ENCODE measurements at regions not wholly inside any gene's neighbourhood (a gene's known extent, or its start where the extent isn't known, plus 50 kb on each side); places are given as distances from the start of the nearest gene placed in this dataset.
"Not testable (repeated sequence)": the region's sequence is repeated elsewhere in the genome, so short reads cannot be mapped to it uniquely, and the experiment has no call there.

DNA sequence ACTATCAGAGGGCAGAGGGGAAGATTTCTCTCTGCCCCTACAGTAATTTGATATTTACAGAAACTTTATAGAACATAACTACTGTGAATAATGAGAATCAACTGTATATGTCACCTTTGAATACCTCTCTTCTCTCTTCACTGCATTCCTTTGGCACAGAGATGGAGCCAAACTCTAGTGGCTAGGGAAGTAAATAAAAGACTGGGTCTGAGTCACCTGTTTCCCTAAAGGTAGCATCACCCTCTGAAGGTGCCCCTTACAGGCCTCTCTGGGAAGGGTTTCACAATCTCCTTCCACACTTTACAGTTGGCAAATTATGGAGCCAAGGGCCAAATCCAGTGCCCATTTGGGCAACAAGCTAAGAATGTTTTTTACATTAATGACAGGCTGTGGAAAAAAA is 81.0 kb upstream of the ZNF658 start:
- H3K4me3 ChIP-seq (ENCODE audit: low read depth, low read length); DNase-seq (ENCODE audit: low read depth): not testable (repeated sequence)

DNA sequence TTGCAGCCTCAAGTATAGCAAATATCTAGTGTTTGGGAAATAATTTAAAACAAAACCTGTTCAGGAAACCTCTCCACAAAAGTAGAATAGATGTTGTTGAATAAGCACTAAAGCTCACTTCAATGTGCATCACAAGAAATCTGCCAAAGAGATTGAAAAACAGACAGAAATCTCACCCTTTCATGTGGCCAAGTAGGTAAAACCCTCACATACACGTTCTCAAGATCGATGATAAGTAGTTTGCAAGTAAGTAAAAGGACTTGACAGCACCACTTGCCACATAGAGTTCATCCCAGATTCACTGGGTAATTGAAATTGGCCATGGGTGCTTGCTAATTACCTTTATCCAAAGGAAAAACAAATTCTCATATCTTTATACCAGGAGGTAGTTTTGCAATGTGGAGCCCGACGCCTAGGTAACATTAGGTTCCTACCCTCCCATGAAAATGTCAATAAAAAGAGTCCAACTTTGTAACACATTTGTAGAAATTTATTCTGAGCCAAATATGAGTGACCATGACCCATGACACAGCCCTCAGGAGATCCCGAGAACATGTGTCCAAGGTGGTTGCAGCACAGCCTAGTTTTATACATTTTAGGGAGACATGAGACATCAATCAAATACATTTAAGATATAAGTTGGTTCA is 80.4 kb upstream of the ZNF658 start:
- DNase-seq (ENCODE audit: low read depth); H3K4me3 ChIP-seq (ENCODE audit: low read depth, low read length): not testable (repeated sequence)

DNA sequence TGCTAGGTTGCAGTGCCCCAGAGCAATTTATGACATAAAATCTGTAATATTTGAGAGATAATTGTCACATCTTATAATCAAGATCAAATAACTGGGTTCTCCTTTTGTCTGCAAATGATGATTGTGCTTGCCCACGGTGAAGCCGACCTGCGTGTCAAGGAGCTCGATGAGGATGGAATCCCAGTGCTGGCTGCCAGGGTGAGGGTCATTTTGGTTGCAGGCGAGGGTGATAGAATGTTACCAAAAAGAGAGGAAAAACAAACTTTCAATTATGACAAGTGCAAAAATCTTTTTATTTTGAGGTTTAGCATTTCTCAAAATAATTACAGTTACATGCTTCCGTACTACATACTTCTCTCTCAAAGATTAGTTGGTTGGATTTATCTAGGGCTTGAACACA is 76.4 kb upstream of the ZNF658 start:
- not testable (repeated sequence) for H3K4me3 ChIP-seq (ENCODE audit: low read depth, low read length); DNase-seq (ENCODE audit: low read depth)

DNA sequence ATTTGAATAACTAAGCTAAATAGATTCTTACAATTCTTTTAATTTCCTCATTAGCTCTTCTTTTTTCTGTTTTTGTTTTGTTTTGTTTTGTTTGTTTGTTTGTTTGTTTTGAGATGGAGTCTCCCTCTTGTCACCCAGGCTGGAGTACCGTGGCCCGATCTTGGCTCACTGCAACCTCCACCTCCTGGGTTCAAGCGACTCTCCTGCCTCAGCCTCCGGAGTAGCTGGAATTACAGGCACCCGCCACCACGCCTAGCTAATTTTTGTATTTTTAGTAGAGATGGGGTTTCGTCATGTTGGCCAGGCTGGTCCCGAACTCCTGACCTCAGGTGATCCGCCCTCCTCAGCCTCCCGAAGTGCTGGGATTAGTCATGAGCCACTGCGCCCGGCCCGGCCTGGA is 70.7 kb upstream of the ZNF658 start:
- H3K4me3 ChIP-seq (ENCODE audit: low read depth, low read length); DNase-seq (ENCODE audit: low read depth): not testable (repeated sequence)

DNA sequence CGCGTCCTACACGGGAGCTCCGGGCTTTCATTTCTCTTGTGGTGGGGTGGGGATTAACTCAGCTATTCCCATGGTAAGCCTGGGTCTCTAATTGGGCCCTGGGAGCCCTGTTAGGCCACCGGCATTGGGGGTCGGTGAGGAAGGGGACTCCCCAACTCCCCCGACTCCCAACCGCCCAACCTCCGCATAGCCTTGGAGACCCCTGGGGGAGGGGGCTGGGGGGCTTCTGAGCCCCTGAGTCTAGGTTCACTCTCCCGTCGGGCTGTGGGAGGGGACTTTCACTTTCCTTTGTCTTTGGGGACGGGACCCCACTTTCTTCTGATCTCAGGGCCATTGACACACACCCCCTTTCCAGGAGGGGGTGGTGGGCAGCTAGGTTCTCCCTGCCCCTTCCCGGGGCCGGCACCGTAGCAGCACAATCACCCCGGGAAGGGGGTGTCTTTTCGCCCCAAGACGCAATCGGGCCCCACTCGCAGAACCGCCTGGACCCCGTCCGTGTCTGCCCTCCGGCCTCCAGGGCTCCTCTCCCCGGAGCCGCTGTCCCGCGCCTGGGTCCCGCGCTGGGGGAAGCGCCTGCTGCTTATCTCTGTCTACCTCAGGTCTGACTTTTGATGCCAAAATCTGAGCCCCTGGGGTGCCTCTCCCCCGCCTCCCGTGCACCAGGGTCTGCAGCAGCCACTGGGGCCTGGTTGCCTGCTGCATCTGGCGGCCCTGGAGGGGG is 69.6 kb upstream of the ZNF658 start:
- H3K4me3 ChIP-seq (ENCODE audit: low read depth, low read length); DNase-seq (ENCODE audit: low read depth): not testable (repeated sequence)

DNA sequence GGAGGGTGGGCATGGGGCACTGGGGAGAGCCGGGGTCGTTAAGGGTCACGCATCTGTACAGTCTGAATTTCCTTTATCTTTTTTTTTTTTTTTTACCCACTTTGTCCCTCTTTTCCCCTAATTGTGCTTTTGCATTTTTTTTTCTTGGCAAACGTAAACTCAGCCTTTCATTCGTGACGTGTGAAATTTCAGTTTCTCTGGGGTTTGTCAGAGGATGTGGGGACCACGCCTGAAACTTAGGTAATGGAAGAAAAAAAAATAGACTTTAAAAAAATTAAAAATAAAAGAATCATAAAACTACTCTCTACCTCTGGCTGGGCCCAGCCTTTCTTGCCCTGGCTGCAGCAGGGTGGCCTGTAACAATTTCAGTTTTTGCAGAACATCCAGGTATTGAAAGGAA is 68.3 kb upstream of the ZNF658 start:
- not testable (repeated sequence) for DNase-seq (ENCODE audit: low read depth); H3K4me3 ChIP-seq (ENCODE audit: low read depth, low read length)

DNA sequence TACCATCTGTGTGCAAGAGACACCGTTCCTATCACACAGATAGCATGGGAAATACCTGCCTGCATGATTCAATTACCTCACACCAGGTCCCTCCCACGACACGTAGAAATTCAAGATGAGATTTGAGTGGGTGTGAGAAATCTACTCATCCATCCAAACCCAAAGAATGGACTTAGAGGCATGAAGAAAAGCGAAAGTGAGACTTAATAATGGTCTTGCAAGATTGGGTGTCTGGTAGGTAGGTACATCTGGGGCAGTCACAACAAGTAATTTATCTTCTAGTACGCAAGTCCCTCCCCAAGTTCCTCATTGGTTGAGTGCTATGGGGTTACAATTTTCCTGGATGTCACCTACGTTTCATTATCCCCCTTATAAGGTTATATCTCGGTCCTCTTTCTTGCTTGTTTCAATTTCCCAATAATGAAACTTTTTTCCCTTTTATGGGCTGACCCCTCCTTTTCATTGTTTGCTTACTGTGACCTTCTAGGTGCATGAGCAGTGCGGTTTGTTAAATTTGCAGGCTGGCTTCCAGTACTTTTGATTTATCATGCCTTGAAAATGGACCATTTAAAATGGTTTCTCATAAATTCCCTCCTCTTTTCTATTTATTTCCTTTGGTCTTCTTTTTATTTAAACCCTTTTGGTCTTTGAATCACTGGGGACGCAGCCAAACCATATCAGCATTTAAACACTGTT is 63.1 kb upstream of the ZNF658 start:
- DNase-seq (ENCODE audit: low read depth); H3K4me3 ChIP-seq (ENCODE audit: low read depth, low read length): not testable (repeated sequence)
